Activated T-helper 17 cell treated with anti-CD3 and anti-CD28 coated beads, Interleukin-2, amount 50 U/mL, for 72 hours (primary cell): ENCODE measurements at regions not wholly inside any gene's neighbourhood (a gene's known extent, or its start where the extent isn't known, plus 50 kb on each side); places are given as distances from the start of the nearest gene placed in this dataset.
"Not testable (repeated sequence)": the region's sequence is repeated elsewhere in the genome, so short reads cannot be mapped to it uniquely, and the experiment has no call there.

Experiments
- ATAC-seq: fragments of 150-1000 bp; cut with Tn5 transposase; replicated peaks from 2 replicates; pipeline ENCODE4 v1.10.0; 2021; ENCODE audit warnings: mild to moderate bottlenecking, moderate library complexity
- H3K27ac Mint-ChIP-seq: one replicate; pipeline ENCODE4 v1.8.0; 2022; ENCODE audit warnings: mixed read lengths
- H3K27me3 Mint-ChIP-seq: one replicate; pipeline ENCODE4 v1.8.0; 2022; ENCODE audit warnings: mixed read lengths
- H3K36me3 Mint-ChIP-seq: one replicate; pipeline ENCODE4 v1.8.0; 2022; ENCODE audit warnings: low read depth, mild to moderate bottlenecking, mixed read lengths
- H3K4me1 Mint-ChIP-seq: one replicate; pipeline ENCODE4 v1.8.0; 2022; ENCODE audit warnings: mixed read lengths
- H3K4me3 Mint-ChIP-seq: one replicate; pipeline ENCODE4 v1.8.0; 2022; ENCODE audit warnings: mild to moderate bottlenecking, mixed read lengths
- H3K9me3 Mint-ChIP-seq: one replicate; pipeline ENCODE4 v1.8.0; 2022; ENCODE audit warnings: mixed read lengths

DNA sequence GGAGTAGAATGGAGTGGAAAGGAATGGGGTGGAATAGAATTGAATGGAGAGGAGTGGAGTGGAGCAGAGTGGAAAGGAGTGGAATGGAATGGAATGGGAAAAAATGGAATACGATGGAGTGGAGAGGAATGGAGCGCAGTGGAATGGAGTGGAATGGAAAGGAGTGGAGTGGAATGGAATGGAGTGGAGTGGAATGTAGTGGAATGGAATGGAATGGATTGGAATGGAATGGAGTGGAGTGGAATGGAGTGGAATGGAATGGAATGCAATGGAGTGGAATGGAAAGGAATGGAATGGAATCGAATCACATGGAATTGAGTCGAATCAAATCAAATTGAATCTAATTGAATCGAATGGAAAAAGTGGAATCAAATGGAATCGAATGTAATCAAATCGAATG is 1016.1 kb downstream of the CDY1 start:
- no peak overlapping the region for H3K27ac Mint-ChIP-seq
- no peaks in the 10 kb centered on the region for H3K27me3 Mint-ChIP-seq
- peaks cover 41% of the 10 kb centered on the region for H3K9me3 Mint-ChIP-seq
- peaks cover 6% of the 10 kb centered on the region for H3K4me1 Mint-ChIP-seq
- ATAC-seq: no peak
- H3K4me3 Mint-ChIP-seq: no peak overlapping the region
- no peaks in the 10 kb centered on the region for H3K36me3 Mint-ChIP-seq

GRCh38 chrY:26645856-26646255 is 1023.9 kb downstream of the CDY1 start:
- H3K9me3 Mint-ChIP-seq: peaks cover 18% of the 10 kb centered on the region
- not testable (repeated sequence) for H3K4me3 Mint-ChIP-seq, H3K27ac Mint-ChIP-seq, H3K36me3 Mint-ChIP-seq, H3K27me3 Mint-ChIP-seq, H3K4me1 Mint-ChIP-seq, ATAC-seq

GRCh38 chrY:26648240-26648639 is 1026.3 kb downstream of the CDY1 start:
- not testable (repeated sequence) for ATAC-seq, H3K36me3 Mint-ChIP-seq, H3K27ac Mint-ChIP-seq, H3K27me3 Mint-ChIP-seq, H3K4me3 Mint-ChIP-seq, H3K4me1 Mint-ChIP-seq, H3K9me3 Mint-ChIP-seq

DNA sequence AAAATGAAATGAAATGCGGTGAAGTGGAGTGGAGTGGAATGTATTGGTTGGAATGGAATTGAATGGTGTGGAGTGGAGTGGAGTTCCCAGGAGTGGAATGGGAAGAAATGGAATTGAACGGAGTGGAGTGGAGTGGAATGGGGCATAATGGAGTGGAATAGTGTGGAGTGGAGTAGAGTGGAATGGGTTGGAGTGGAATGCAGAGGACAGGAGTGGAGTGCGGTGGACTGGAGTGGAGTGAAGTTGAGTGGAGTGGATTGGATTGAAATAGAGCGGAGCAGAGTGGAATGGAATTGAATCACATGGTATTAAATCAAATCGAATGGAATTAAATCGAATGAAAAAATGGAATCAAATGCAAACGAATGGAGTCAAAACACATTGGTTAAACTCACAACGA is 1042.3 kb downstream of the CDY1 start:
- not testable (repeated sequence) for H3K4me1 Mint-ChIP-seq, ATAC-seq, H3K27ac Mint-ChIP-seq, H3K4me3 Mint-ChIP-seq, H3K36me3 Mint-ChIP-seq, H3K27me3 Mint-ChIP-seq
- peaks cover 43% of the 10 kb centered on the region for H3K9me3 Mint-ChIP-seq

GRCh38 chrY:26666691-26667090 is 1044.8 kb downstream of the CDY1 start:
- H3K4me1 Mint-ChIP-seq, H3K27me3 Mint-ChIP-seq, H3K27ac Mint-ChIP-seq, H3K4me3 Mint-ChIP-seq, H3K36me3 Mint-ChIP-seq, ATAC-seq: not testable (repeated sequence)
- peaks cover 47% of the 10 kb centered on the region for H3K9me3 Mint-ChIP-seq

GRCh38 chrY:26669243-26669642 is 1047.3 kb downstream of the CDY1 start:
- ATAC-seq, H3K36me3 Mint-ChIP-seq, H3K4me1 Mint-ChIP-seq, H3K4me3 Mint-ChIP-seq, H3K27me3 Mint-ChIP-seq, H3K27ac Mint-ChIP-seq: not testable (repeated sequence)
- peaks cover 34% of the 10 kb centered on the region for H3K9me3 Mint-ChIP-seq

DNA sequence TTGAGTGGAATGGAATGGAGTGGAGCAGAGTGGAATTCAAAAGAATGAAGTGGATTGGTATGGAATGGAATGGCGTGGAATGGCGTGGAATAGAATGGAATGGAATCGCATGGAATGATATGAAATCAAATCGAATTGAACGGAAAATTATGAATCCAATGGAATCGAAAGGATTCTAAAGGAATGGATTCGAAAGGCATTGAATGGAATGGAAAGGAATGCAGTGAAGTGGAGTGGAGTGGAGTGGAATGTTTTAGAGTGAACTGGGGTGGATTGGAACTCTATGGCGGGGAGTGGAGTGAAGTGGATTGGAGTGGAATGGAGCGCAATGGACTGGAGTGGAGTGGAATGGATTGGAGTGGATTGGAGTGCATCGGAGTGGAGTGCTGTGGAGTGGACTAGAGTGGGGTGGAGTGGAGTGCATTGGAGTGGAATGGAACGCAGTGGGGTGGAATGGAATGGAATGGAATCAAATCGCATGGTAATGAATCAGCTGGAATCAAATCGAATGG is 1048.5 kb downstream of the CDY1 start:
- peaks cover 22% of the 10 kb centered on the region for H3K9me3 Mint-ChIP-seq
- not testable (repeated sequence) for H3K27me3 Mint-ChIP-seq, H3K27ac Mint-ChIP-seq, H3K36me3 Mint-ChIP-seq, ATAC-seq, H3K4me3 Mint-ChIP-seq, H3K4me1 Mint-ChIP-seq

- H3K9me3 Mint-ChIP-seq: peaks cover 22% of the 10 kb centered on the region
- ATAC-seq: peak; percentile 43
- not testable (repeated sequence) for H3K4me1 Mint-ChIP-seq, H3K27ac Mint-ChIP-seq, H3K36me3 Mint-ChIP-seq, H3K4me3 Mint-ChIP-seq, H3K27me3 Mint-ChIP-seq
Measured at GRCh38 chrY:26670881-26671879, 1049.3 kb downstream of the CDY1 start.
